ENCODE measurements at regions not wholly inside any gene's neighbourhood (a gene's known extent, or its start where the extent isn't known, plus 50 kb on each side); places are given as distances from the start of the nearest gene placed in this dataset.

DNA sequence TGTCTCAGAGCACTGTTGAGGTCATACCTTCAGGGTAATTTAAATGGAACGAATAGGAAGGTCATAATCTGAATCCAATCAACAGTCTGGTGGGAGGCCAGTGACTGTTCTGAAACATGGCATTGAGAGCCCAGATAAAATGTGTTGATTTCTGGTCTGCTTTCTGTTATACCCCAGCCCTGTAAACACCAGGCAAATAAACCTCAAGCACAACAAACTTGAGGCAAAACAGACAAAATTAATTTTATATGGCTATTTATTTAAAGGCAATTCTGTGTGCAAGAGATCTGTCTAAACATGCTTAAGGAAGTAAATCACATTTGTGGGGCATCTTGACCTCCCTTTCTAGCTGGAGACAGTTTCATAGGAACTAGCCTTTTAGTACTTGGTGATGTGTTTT lies 140.9 kb upstream of the SPEF2 start:
- Mint-ChIP-seq H3K27ac (no peak overlapping the region), H3K4me1 (ENCODE audit: low read depth) (peaks cover 9% of the 10 kb centered on the region), H3K4me3 (no peak overlapping the region), H3K27me3 (peaks cover 2% of the 10 kb centered on the region), H3K9me3 (no peaks in the 10 kb centered on the region), H3K36me3 (no peaks in the 10 kb centered on the region)
- ChIA-PET POLR2A (no interaction called here), CTCF (no interaction called here)
- intact Hi-C loops (cut with micrococcal nuclease), result loop anchor here (5.0 kb wide), 2 partner anchors 141 to 451 kb away; partner anchors contain the start of gene SPEF2
- no peak for DNase-seq

DNA sequence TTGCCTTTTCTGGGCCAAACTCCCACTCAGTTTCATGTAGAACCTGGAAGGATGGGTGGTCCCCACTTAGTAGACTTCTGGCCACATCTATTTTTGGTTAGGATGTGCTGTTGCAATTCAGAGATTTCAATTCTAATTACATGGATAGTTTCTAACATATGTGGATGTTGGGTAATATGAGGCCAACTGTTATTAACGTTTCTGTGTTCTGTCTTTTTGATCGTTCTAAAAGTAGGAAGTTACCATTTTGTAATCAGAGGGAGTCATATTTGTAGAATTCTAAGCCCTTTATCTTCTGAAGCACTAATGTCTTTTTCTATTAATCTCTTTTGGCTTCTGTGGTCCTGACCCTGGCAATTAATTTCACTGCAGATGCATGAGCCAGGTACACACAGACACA lies 141.6 kb upstream of the SPEF2 start:
- Mint-ChIP-seq H3K27ac (no peak overlapping the region), H3K36me3 (no peaks in the 10 kb centered on the region), H3K27me3 (peaks cover 2% of the 10 kb centered on the region), H3K9me3 (no peaks in the 10 kb centered on the region), H3K4me1 (ENCODE audit: low read depth) (peaks cover 9% of the 10 kb centered on the region), H3K4me3 (no peak overlapping the region)
- DNase-seq, result no peak
- intact Hi-C loops (cut with micrococcal nuclease), result loop anchor here (5.0 kb wide), 2 partner anchors 141 to 451 kb away; partner anchors contain the start of gene SPEF2
- ChIA-PET CTCF (no interaction called here), POLR2A (no interaction called here)

DNA sequence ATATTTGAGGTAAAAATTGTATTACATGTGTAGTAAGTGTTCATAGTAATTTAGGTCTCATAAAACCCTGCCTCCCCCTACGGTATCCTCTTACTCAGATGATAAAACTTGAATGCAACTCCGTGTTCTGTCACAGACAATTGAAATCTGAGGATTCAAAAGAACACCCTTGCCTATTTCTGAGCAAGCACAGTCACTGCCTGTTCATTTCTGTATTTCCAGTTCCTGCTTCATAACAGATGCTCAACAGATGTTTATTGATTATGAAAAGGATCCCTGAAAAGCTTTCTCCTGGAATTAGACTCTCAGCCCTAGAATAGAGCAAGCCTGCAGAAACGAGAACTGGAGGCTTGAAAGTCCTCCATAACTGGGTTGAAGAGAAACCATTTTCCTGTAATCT lies 144.1 kb upstream of the SPEF2 start:
- H3K4me1 Mint-ChIP-seq (ENCODE audit: low read depth), result no peaks in the 10 kb centered on the region
- POLR2A ChIA-PET, result no interaction called here
- no peak overlapping the region for H3K4me3 Mint-ChIP-seq
- peaks cover 2% of the 10 kb centered on the region for H3K27me3 Mint-ChIP-seq
- H3K36me3 Mint-ChIP-seq, result no peaks in the 10 kb centered on the region
- no peak overlapping the region for H3K27ac Mint-ChIP-seq
- intact Hi-C loops (cut with micrococcal nuclease), result no loop called here
- no peaks in the 10 kb centered on the region for H3K9me3 Mint-ChIP-seq
- no peak for DNase-seq
- CTCF ChIA-PET, result no interaction called here

DNA sequence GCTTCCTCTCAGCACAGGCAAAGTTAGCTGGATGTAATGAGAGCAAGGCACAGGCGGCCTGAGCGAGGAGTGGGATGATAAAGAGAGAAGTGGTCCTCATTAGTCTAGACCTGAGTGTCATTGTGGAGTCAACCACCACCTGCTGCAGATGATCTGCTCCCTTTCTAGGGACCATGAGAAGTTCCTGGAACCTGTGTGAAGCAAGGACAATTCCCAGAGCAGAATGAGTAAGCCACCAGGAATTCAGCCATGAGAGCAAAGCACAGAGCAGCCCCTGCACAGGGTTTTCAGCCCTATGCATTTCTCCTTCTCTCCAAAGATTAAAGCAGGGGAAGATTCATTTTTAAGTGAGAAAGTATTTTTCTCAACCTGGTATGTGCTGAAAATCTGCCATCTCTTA lies 146.8 kb upstream of the SPEF2 start:
- H3K4me3 Mint-ChIP-seq, result no peak overlapping the region
- intact Hi-C loops (cut with micrococcal nuclease), result no loop called here
- DNase-seq, result no peak
- POLR2A ChIA-PET, result no interaction called here
- H3K27me3 Mint-ChIP-seq, result peaks cover 2% of the 10 kb centered on the region
- H3K4me1 Mint-ChIP-seq (ENCODE audit: low read depth), result no peaks in the 10 kb centered on the region
- no peaks in the 10 kb centered on the region for H3K36me3 Mint-ChIP-seq
- H3K27ac Mint-ChIP-seq, result no peak overlapping the region
- CTCF ChIA-PET, result no interaction called here
- H3K9me3 Mint-ChIP-seq, result no peaks in the 10 kb centered on the region

DNA sequence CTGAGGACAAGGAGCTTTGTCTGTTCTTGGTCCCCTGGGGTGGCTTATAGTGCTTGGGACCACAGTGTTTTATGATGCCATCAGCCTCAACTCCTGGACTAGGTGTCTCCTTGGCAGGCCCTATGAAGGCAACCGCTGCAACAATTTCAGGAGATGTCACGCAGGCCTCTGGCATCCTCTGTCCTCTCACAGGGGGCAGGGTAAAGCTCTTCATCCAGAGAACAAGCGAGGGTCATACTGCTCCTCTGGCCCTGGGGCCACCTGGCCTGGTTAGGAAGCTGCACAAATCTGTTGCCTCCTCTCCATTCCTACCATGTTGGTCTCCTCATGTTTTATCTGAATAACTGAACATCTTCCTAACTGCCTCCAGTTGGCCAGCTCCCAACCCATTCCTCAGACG lies 148.9 kb upstream of the SPEF2 start:
- Mint-ChIP-seq H3K4me3 (no peak overlapping the region), H3K4me1 (ENCODE audit: low read depth) (no peaks in the 10 kb centered on the region), H3K9me3 (no peaks in the 10 kb centered on the region), H3K27me3 (peaks cover 2% of the 10 kb centered on the region), H3K27ac (no peak overlapping the region), H3K36me3 (no peaks in the 10 kb centered on the region)
- ChIA-PET POLR2A (no interaction called here), CTCF (no interaction called here)
- intact Hi-C loops (cut with micrococcal nuclease), result no loop called here
- DNase-seq, result no peak

DNA sequence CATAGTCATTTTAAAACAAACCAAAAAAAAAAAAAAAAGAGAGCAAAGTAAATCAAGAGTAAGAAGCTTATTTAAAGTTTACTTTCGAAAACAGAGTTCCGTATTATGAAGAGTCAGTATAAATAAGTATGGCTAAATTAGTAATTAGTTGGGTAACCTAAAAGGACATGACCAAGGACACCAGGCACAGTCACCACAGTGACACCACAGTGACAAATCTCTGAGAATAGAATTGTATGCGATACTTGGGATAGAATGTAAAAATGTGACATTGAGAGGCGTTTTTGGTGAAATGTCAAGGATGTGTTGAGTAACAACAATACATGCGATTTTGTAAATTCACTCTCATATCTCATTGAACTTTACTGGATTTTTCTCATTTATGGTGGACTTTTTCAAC lies 150.9 kb upstream of the SPEF2 start:
- Mint-ChIP-seq H3K4me3 (no peak overlapping the region), H3K4me1 (ENCODE audit: low read depth) (no peaks in the 10 kb centered on the region), H3K9me3 (no peaks in the 10 kb centered on the region), H3K27me3 (no peaks in the 10 kb centered on the region), H3K36me3 (no peaks in the 10 kb centered on the region), H3K27ac (no peak overlapping the region)
- ChIA-PET CTCF (interaction anchor here (1.1 kb wide), 1 partner anchor 58 kb away, joined by 3 read pairs; no protein-coding TSS in a partner anchor), POLR2A (no interaction called here)
- DNase-seq, result no peak
- intact Hi-C loops (cut with micrococcal nuclease), result no loop called here

DNA sequence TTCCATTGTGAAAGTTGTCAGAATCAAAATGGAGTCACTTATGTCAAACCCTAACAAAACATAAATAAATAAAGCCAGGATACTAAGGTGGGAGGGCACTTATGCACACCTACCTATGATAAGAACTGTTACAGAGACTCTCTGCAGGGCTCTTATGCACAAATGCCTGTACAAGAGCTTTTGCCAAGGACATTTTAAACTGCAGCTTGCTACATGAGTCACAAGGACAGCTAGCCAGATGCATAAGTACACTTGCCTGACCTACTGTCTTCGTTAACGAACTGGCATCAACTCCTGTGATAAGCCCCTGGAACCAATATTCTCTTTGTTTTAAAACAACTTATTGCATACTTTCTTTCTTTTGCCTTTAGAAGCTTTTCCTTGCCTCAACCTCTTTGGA lies 152.9 kb upstream of the SPEF2 start:
- intact Hi-C loops (cut with micrococcal nuclease), result no loop called here
- H3K36me3 Mint-ChIP-seq, result no peaks in the 10 kb centered on the region
- peaks cover 1% of the 10 kb centered on the region for H3K27me3 Mint-ChIP-seq
- ChIA-PET CTCF (no interaction called here), POLR2A (no interaction called here)
- no peaks in the 10 kb centered on the region for H3K9me3 Mint-ChIP-seq
- DNase-seq, result no peak
- H3K4me3 Mint-ChIP-seq, result no peak overlapping the region
- no peak overlapping the region for H3K27ac Mint-ChIP-seq
- H3K4me1 Mint-ChIP-seq (ENCODE audit: low read depth), result no peaks in the 10 kb centered on the region

DNA sequence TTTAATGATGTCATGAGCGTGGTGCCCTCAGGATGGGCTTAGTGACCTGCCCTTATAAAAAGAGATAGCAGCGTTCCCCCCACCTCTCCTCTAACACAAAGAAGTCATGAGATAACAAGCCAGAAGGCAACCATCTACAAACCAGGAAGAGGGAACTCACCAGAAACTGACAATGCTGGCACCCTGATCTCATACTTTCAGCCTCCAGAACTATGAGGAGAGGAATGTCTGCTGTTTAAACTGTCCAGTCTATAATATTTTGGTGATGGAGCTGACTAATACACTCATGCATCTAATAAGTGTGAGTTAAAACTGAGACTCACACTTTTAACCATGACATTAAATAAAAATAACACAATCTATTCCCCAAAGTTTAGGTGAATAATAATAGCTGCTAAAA lies 156.1 kb upstream of the SPEF2 start:
- no peaks in the 10 kb centered on the region for H3K4me1 Mint-ChIP-seq (ENCODE audit: low read depth)
- H3K9me3 Mint-ChIP-seq, result no peaks in the 10 kb centered on the region
- intact Hi-C loops (cut with micrococcal nuclease), result no loop called here
- H3K27ac Mint-ChIP-seq, result no peak overlapping the region
- peaks cover 1% of the 10 kb centered on the region for H3K27me3 Mint-ChIP-seq
- ChIA-PET CTCF (no interaction called here), POLR2A (no interaction called here)
- H3K4me3 Mint-ChIP-seq, result no peak overlapping the region
- no peaks in the 10 kb centered on the region for H3K36me3 Mint-ChIP-seq
- DNase-seq, result no peak

DNA sequence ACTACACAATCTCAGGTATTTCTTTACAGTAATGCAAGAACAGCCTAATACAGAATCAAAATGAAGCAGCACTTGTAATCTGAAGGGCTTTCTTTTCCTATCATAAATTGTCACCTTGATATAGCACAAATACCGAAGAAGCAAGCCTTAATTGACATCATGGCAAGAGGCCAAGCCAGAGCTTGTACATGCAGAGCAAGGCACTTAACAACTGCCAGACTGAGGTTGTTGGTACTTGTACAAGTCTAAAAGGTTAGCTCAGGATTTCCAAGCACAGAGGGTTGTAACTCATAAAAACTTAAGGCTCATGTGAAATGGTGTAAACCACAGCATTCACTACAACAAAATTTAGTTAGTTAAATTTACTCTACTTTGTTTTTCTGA lies 158.8 kb upstream of the SPEF2 start:
- H3K27me3 Mint-ChIP-seq, result peaks cover 1% of the 10 kb centered on the region
- no peak for DNase-seq
- intact Hi-C loops (cut with micrococcal nuclease), result no loop called here
- CTCF ChIA-PET, result no interaction called here
- POLR2A ChIA-PET, result no interaction called here
- no peak overlapping the region for H3K4me3 Mint-ChIP-seq
- no peaks in the 10 kb centered on the region for H3K4me1 Mint-ChIP-seq (ENCODE audit: low read depth)
- no peaks in the 10 kb centered on the region for H3K36me3 Mint-ChIP-seq
- H3K9me3 Mint-ChIP-seq, result no peaks in the 10 kb centered on the region
- H3K27ac Mint-ChIP-seq, result no peak overlapping the region

DNA sequence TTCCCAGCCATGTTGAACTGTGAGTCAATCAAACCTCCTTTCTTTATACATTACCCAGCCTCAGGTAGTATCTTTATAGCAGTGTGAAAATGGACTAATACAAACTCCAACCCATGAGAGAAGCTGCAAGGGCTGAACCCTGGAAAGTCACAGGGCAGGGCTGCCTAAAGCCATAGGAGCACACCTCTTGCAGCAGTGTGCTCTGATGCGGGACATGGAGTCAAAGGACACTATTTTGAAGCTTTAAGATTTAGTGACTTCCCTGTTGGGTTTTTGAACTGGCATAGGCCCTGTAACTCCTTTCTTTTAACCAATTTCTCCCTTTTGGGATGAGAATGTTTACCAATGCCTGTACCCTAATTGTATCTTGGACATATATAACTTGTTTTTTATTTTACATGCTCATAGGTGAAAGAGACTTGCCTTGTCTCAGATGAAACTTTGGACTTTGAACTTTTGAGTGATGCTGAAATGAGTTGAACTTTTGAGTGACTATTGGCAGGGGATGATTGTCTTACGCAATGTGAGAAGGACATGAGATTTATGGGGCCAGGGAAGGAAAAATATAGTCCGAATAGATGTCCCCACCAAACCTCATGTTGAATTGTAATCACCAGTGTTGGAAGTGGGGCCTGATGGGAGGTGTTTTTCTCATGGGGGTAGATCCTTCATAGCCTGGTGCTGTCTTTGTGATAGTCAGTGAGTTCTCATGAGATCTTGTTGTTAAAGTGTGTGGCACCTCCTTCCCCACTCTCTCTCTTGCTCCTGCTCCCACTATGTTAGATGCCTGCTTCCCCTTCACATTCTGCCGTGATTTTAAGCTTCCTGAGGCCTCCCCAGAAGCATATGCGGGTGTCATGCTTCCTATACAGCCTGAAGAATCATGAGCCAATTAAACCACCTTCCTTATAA lies 159.5 kb upstream of the SPEF2 start:
- ChIA-PET CTCF (no interaction called here), POLR2A (no interaction called here)
- no peaks in the 10 kb centered on the region for H3K4me1 Mint-ChIP-seq (ENCODE audit: low read depth)
- peaks cover 1% of the 10 kb centered on the region for H3K27me3 Mint-ChIP-seq
- H3K4me3 Mint-ChIP-seq, result no peak overlapping the region
- no peaks in the 10 kb centered on the region for H3K36me3 Mint-ChIP-seq
- DNase-seq, result no peak
- intact Hi-C loops (cut with micrococcal nuclease), result no loop called here
- H3K9me3 Mint-ChIP-seq, result no peaks in the 10 kb centered on the region
- H3K27ac Mint-ChIP-seq, result no peak overlapping the region

DNA sequence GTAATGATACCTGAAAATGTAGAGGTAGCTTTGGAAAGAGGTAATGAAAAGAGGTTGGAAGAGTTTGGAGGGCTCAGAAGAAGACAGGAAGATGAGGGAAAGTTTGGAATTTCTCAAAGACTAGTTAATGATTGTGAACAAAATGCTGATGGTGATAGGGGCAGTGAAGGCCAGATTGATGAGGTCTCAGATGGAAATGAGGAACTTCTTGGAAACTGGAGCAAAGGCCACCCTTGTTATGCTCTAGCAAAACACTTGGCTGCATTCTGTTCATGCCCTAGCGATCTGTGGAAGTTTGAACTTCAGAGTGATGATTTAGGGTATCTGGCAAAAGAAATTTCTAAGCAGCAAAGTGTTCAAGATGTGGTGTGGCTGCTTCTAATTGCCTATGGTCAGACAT lies 161.2 kb upstream of the SPEF2 start:
- H3K9me3 Mint-ChIP-seq, result no peaks in the 10 kb centered on the region
- ChIA-PET POLR2A (no interaction called here), CTCF (no interaction called here)
- H3K27me3 Mint-ChIP-seq, result peaks cover 1% of the 10 kb centered on the region
- H3K4me3 Mint-ChIP-seq, result no peak overlapping the region
- H3K27ac Mint-ChIP-seq, result no peak overlapping the region
- no peaks in the 10 kb centered on the region for H3K4me1 Mint-ChIP-seq (ENCODE audit: low read depth)
- DNase-seq, result no peak
- intact Hi-C loops (cut with micrococcal nuclease), result no loop called here
- no peaks in the 10 kb centered on the region for H3K36me3 Mint-ChIP-seq

DNA sequence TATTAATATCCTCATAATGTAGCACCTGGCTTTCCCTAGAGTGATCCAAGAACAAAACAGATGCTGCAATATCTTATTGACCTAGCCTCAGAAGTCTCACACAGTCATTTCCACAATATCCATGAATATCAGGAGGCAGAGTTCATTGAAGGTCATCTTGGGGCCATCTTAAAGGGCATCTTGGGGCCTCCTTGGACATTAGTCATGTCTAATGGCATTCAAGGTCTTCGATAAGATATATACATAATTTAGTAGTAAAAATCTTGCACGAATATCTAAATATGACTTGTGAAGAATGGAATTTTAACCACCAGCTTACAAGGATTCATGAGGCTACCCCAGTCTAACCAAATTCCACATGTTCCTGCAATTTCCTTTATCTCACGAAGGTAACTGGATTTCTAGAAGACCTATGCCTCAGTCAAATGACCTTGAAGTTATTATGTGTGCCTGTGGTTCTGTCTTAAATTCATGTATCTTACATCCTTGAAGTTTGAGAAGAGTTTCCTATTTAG lies 163.6 kb upstream of the SPEF2 start:
- H3K4me3 Mint-ChIP-seq, result no peak overlapping the region
- H3K9me3 Mint-ChIP-seq, result peaks cover 9% of the 10 kb centered on the region
- H3K27me3 Mint-ChIP-seq, result no peaks in the 10 kb centered on the region
- H3K27ac Mint-ChIP-seq, result no peak overlapping the region
- H3K4me1 Mint-ChIP-seq (ENCODE audit: low read depth), result no peaks in the 10 kb centered on the region
- H3K36me3 Mint-ChIP-seq, result no peaks in the 10 kb centered on the region
- DNase-seq, result no peak
- ChIA-PET POLR2A (no interaction called here), CTCF (interaction anchor here (1.7 kb wide), 1 partner anchor 18 kb away, joined by 5 read pairs; no protein-coding TSS in a partner anchor)
- intact Hi-C loops (cut with micrococcal nuclease), result no loop called here
